Motor neuron (in vitro differentiated cells): ENCODE measurements at regions not wholly inside any gene's neighbourhood (a gene's known extent, or its start where the extent isn't known, plus 50 kb on each side); places are given as distances from the start of the nearest gene placed in this dataset.
"Not testable (repeated sequence)": the region's sequence is repeated elsewhere in the genome, so short reads cannot be mapped to it uniquely, and the experiment has no call there.

ENCODE experiments used
- ATAC-seq, 8 experiments: fragments of 200-7000 bp; cut with Tn5 transposase; replicated peaks in 6 of 8; 2 replicates each; pipeline ENCODE4 v1.8.0; 2021; ENCODE audit warnings: mild to moderate bottlenecking in 8 of 8, moderate library complexity in 8 of 8
- H3K27ac ChIP-seq, 2 donors: fragments of 250-450 bp; sonication (Bioruptor Pico); 2 replicates each; pipeline ENCODE4 v1.9.0; 2021; ENCODE audit warnings: antibody characterized with exemption in 2 of 2, mild to moderate bottlenecking in 2 of 2, moderate library complexity in 1 of 2
- H3K4me1 ChIP-seq, 2 donors: fragments of 250-450 bp; sonication (Bioruptor Pico); replicated peaks in 1 of 2; 2 replicates each; pipeline ENCODE4 v1.6.1; 2021; ENCODE audit warnings: antibody characterized with exemption in 2 of 2, mild to moderate bottlenecking in 2 of 2, moderate library complexity in 1 of 2
- H3K4me3 ChIP-seq, 5 donors: fragments of 250-450 bp; sonication (Bioruptor Pico); 2 replicates each; pipeline ENCODE4 v1.9.0; 2021; ENCODE audit warnings: antibody characterized with exemption in 5 of 5, mild to moderate bottlenecking in 5 of 5, moderate library complexity in 4 of 5
- WGBS, 10 experiments: fragments of 450-650 bp; shearing (Covaris generic); methylation state at CpG; one replicate each; pipeline ENCODE4 v1.0.0; 2022; 5-methylcytosine and 5-hydroxymethylcytosine counted together
- in situ Hi-C, 9 experiments: fragments of 400-800 bp; cut with MboI; loops; one replicate each; pipeline ENCODE4 v1.15.0; 2021; ENCODE audit warnings: low sequenced_read_pairs in 9 of 9, low pct_unique_long_range_greater_than_20kb in 2 of 9; ENCODE audit not compliant: unreplicated experiment in 9 of 9

GRCh38 chr12:76940671-76941445, 62.0 kb upstream of the CSRP2 start:
- in situ Hi-C loops, result no loop called here
- H3K27ac ChIP-seq, result no peak overlapping the region

GRCh38 chr12:76939701-76940100, 60.9 kb upstream of the CSRP2 start:
- 60 to 100% (median 92%) methylated on average over 1 of the region's 1 CpG; no CpG with 5 or more reads in 4 of the 10 experiments for WGBS, 10 experiments
- no peak for ATAC-seq
- in situ Hi-C loops, result no loop called here
- no peak overlapping the region for H3K4me3 ChIP-seq
- H3K27ac ChIP-seq, result no peak overlapping the region
- H3K4me1 ChIP-seq, result peaks cover 9 to 57% of the 10 kb centered on the region in 2 donors

More at GRCh38 chr12:76940671-76941445, 62.0 kb upstream of the CSRP2 start:
- 58 to 100% (median 89%) methylated on average over 1 to 3 of the region's 3 CpGs for WGBS, 10 experiments
- ATAC-seq, result no peak
- Histone ChIP-seq H3K4me1 (peaks cover 9 to 54% of the 10 kb centered on the region in 2 donors), H3K4me3 (no peak overlapping the region)

- ATAC-seq, result peak; percentile 14 to 85 (median 48)
- no peak overlapping the region for H3K4me3 ChIP-seq
- H3K4me1 ChIP-seq, result peaks cover 0 to 33% of the 10 kb centered on the region in 2 donors
- 67 to 100% (median 88%) methylated on average over 1 to 9 of the region's 14 CpGs for WGBS, 10 experiments
- H3K27ac ChIP-seq, result peak overlapping the region; percentile 29 to 30
- in situ Hi-C loops, result no loop called here
Measured at GRCh38 chr12:76936275-76937193, 57.7 kb upstream of the CSRP2 start.

- H3K27ac ChIP-seq, ATAC-seq, H3K4me3 ChIP-seq, in situ Hi-C loops: not testable (repeated sequence)
- H3K4me1 ChIP-seq, result peaks cover 0 to 24% of the 10 kb centered on the region in 2 donors
- WGBS, 10 experiments, result 83 to 100% methylated on average over 2 of the region's 4 CpGs; no CpG with 5 or more reads in 8 of the 10 experiments
Measured at GRCh38 chr12:76933392-76933791, 54.6 kb upstream of the CSRP2 start.

GRCh38 chr12:76929499-76929898, 50.7 kb upstream of the CSRP2 start:
- 13 to 100% (median 70%) methylated on average over 1 to 2 of the region's 2 CpGs; no CpG with 5 or more reads in 1 of the 10 experiments for WGBS, 10 experiments
- no peak for ATAC-seq
- in situ Hi-C loops, result no loop called here

More at GRCh38 chr12:76929499-76929898, 50.7 kb upstream of the CSRP2 start:
- no peak overlapping the region for H3K27ac ChIP-seq
- H3K4me3 ChIP-seq, result no peak overlapping the region
- peaks cover 0 to 4% of the 10 kb centered on the region in 2 donors for H3K4me1 ChIP-seq
